Peyer's patch (tissue), 4 donors: ENCODE measurements at regions not wholly inside any gene's neighbourhood (a gene's known extent, or its start where the extent isn't known, plus 50 kb on each side); places are given as distances from the start of the nearest gene placed in this dataset.

ENCODE experiments used
- POLR2A ChIP-seq, 2 donors: fragments of 450-650 bp; IDR thresholded peaks; one replicate each; pipeline ENCODE4 v1.5.1; 2017; ENCODE audit warnings: antibody characterized with exemption in 2 of 2, mild to moderate bottlenecking in 2 of 2, moderate library complexity in 2 of 2
- TF ChIP-seq, protein P1 (sequence below), 6 experiments: fragments of 450-650 bp in 4 of 6; fragments of 200-600 bp in 2 of 6; sonication (generic) in 1 of 6; IDR thresholded peaks; one replicate each; pipeline ENCODE4 v1.5.1; 2017 to 2019; ENCODE audit warnings: antibody characterized with exemption in 6 of 6, mild to moderate bottlenecking in 3 of 6, moderate library complexity in 1 of 6

DNA sequence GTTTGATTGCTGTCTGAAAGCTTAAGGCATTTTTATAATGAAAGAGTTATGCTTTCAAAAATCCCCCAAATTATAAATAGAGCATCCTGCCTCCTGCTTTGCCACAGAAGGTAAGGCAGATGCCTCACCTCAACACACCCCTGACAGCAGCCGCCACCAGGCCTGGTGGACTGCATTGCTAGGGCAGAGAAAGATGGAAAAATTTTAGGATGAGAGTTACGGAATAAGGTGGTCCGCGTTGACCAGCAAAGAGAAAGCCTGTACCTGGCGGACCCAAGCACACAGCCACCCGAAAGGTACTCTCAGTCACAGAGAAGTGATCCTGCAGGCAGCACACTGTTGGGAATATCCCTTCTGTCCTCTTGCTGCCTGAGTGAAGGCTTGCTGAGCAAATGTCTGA, 360.4 kb upstream of the SHH start:
- TF ChIP-seq, protein P1, sequence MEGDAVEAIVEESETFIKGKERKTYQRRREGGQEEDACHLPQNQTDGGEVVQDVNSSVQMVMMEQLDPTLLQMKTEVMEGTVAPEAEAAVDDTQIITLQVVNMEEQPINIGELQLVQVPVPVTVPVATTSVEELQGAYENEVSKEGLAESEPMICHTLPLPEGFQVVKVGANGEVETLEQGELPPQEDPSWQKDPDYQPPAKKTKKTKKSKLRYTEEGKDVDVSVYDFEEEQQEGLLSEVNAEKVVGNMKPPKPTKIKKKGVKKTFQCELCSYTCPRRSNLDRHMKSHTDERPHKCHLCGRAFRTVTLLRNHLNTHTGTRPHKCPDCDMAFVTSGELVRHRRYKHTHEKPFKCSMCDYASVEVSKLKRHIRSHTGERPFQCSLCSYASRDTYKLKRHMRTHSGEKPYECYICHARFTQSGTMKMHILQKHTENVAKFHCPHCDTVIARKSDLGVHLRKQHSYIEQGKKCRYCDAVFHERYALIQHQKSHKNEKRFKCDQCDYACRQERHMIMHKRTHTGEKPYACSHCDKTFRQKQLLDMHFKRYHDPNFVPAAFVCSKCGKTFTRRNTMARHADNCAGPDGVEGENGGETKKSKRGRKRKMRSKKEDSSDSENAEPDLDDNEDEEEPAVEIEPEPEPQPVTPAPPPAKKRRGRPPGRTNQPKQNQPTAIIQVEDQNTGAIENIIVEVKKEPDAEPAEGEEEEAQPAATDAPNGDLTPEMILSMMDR (IDR thresholded peaks at IDR 0.05): no peak
- TF ChIP-seq POLR2A (IDR thresholded peaks at IDR 0.05): no peak
